Inflammatory macrophage (primary cell): ENCODE measurements at regions not wholly inside any gene's neighbourhood (a gene's known extent, or its start where the extent isn't known, plus 50 kb on each side); places are given as distances from the start of the nearest gene placed in this dataset.
A peak's percentile ranks its signal among the peaks of the same experiment; 100 is the strongest.

Experiments used
- DNase-seq, 2 donors: peaks; one replicate each; pipeline ENCODE4 v3.0.0-alpha.2; 2020 to 2022

DNA sequence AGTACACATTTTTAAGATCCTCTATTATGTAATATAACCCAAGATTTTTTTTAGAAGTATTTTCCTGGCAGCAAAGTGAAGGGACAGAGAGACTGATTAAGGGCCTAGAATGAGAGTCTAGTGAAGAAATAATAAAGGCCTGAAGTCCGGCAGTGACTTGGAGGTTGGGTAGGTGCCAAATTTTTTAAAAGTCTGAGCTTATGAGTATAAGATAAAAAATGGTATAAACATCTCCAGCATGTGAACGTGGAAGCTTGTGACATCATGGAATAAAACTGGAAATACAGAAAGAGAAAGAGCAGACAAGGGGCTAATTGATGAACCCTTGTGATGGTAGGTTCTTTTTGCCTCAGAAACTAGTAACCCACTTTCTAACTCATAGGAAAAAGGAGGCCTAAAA, 174.6 kb downstream of the SUCLA2 start:
- DNase-seq = no peak

DNA sequence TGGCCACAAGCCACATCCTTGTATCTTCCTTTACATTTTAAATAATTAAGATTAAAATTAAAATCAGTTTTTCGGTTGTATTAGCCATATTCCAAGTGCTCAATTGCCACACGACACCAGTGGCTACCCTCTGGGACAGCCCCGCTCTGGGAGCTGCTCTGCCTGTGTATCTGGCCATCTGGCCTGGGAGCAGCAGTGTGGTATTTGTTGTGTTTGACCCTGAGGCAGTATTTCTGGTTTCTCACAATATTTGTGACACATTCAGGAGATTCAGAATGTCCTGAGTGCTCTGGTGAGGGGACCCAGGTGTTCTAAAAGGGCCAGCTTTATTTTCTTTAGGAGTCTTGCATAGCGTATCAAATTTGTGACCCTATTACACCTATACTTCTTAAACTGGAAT, 179.0 kb downstream of the SUCLA2 start:
- DNase-seq = no peak

DNA sequence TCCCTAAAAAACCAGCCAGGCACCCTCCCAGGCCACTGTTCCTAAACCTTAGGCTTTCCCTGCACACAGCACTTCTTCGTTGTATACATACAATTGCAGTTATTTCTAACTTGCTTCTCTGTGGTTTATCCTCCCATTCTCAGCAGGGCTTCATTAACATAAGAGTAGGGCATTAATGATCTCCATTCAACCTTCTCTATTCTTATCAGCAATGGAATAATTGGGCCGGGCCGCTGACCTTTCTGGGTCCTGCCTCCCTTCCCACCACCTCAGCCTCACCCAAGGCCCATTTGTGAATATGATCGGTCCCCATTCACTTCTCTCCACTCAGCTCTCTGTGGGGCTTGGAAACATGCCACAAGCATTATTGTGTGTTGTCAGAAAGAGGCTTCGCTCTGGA, 184.2 kb downstream of the SUCLA2 start:
- no peak for DNase-seq

- no peak for DNase-seq
These were observed 187.4 kb downstream of the SUCLA2 start for GRCh38 chr13:47813718-47814117.

DNA sequence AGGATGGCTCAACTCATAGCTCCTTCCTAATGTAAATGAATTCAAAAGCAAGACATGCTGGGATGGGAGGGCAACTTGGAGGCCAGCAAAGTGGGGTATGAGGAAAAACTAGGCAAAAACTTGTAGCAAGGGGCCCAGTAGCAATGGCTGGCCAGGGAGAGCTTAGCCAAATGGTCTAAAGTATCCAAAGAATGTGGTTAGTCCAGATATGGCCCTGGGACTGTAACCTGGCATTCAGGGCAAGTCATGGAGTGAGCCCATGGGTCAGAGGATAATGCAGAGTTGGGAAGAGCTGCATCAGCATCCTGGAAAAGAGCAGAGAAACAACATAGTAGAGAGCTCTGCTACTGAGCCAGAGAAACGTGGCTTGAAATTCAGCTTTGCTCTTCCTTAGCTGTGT, 191.7 kb downstream of the SUCLA2 start:
- DNase-seq = no peak

DNA sequence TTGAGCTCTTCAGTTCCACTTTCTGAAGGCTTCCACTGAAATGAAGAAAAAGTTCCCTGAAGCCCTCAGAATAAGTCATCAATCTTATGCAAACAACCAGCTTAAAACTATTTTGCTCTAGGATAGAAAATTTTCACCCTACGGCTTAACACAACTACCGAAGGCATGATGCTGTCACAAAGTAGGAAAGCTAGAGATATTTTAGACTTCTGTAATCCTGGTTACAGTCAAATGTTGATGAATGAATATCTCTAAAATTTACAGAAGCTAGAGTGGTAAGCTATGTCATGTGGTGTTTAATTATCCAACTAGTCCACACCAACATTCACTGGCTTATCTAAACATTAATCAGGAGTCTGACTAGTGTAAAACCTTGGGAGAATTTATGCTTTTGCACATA, 197.9 kb downstream of the SUCLA2 start:
- DNase-seq = no peak

DNA sequence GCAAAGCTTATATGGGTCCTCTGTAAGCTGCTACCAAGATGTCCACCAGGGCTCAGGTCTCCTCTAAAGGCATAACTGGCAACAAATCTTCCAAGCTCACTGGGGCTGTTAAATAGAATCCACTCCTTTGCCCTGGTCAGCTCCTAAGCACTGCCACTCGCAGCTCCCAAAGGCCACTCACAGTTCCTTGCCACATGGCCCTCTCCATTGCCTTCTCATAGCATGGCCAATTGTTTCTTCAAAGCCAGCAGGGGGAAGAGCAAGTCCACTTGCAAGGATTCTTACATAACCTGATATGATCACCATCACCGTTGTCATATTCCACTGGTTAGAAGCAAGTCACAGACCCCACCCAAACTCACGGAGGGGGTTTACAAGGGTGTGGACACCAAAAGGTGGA, 199.5 kb downstream of the SUCLA2 start:
- no peak for DNase-seq

DNA sequence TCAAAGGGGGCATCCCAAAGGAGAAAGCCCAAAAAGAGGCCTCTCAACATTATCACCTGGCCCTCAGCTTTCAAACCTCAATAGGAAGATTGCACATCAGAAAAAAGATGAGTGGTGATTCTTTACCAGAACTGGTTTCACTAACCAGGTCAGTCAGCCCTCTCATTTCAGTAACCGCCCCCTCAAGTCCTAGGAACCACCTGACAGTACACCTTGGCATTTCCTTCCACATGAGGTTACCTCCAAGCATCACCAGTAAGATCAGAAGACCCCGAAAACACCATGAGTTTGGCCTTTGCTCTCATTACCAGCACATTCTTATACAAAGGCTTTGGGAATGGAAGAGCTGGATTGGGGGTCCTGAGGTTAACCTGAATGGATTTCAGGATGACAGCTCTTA, 200.5 kb downstream of the SUCLA2 start:
- no peak for DNase-seq

DNA sequence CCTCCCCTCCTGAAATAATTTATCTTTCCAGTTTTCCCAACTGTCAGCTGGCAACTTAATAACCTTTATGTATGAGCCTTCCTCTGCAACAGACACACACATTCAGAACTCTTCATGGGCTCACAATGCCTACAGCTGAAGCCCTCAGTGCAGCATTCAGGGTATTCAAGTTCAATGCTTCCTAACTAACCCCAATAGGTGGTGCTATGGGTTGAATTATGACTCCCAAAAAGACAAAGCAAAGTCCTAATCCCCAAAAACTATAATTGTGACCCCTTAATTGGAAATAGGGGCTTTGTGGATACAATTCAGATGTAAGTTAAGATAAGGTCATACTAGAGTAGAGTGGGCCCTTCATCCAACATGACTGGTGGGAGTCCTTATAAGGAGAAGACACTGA, 202.2 kb downstream of the SUCLA2 start:
- peak; percentile 4 to 5 for DNase-seq

DNA sequence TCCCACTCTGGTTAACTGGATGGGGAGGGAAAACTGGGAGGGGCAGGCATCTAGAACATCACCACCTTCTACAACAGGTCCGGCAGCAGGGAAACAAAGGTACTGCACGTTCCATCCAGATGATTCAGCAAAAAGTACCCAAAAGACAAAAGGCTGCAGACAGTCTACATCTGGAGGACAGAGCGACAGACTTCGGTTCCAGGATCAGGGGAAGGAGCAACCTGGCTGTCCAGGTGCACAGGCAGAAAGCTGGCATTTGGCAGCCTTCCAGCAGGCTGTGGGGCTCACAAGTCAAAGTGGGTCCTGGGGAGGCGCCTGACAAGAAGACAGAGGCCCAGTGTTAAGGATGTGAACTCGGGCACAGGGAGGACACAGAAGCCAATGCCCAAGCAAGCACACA, 202.9 kb downstream of the SUCLA2 start:
- no peak for DNase-seq

GRCh38 chr13:47796816-47797215, 204.3 kb downstream of the SUCLA2 start:
- no peak for DNase-seq

DNA sequence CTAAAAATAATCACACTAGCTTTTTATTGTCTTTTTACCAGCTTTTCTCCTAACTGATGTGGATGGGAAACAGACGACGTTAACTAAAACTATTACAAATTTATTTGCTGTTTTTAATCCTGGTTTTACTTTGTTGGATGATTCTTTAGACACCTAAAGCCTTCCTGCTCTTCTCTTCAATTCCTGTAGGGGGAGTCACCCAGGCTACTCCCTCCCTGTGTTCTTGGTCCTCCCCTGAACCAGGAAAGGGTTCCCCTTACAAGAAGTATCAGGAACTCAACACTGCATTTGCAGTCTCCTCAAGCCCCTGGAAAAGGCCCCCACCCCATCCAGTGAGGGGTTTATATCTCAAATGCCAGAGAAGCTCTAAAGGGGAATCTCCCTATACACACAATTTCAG, 206.1 kb downstream of the SUCLA2 start:
- DNase-seq = peak; percentile 2 to 10

GRCh38 chr13:47790755-47791154, 210.3 kb downstream of the SUCLA2 start:
- DNase-seq = no peak

DNA sequence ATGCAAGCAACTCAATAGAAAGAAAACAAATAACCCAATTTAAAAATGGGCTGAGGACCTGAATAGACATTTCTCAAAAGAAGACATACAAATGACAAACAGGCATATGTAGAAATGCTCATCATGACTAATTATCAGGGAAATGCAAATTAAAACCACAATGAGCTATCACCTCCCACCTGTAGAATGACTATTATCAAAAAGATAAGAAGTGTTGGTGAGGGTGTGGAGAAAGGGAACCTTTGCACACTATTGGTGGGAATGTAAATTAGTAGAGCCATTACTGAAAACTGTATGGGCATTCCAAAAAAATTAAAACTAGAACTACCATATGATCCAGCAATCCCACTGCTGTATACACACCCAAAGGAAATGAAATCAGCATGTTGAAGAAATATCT, 212.2 kb downstream of the SUCLA2 start:
- no peak for DNase-seq

GRCh38 chr13:47774671-47774994, 226.4 kb downstream of the SUCLA2 start:
- DNase-seq = no peak

DNA sequence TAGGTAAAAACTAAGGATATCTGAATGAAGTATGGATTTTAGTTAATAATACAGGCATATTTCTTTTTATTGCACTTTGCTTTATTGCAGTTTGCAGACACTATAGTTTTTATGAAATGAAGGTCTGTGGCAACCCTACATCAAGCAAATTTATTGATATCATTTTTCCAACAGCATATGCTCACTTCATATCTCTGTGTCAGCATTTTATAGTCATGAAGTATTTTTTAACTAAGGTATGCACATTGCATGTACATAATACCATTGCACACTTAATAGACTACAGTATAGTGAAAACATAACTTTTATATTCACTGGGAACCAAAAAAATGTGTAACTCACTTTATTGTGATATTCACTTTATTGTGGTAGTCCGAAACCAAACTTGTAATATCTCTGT, 236.3 kb downstream of the SUCLA2 start:
- DNase-seq = no peak

DNA sequence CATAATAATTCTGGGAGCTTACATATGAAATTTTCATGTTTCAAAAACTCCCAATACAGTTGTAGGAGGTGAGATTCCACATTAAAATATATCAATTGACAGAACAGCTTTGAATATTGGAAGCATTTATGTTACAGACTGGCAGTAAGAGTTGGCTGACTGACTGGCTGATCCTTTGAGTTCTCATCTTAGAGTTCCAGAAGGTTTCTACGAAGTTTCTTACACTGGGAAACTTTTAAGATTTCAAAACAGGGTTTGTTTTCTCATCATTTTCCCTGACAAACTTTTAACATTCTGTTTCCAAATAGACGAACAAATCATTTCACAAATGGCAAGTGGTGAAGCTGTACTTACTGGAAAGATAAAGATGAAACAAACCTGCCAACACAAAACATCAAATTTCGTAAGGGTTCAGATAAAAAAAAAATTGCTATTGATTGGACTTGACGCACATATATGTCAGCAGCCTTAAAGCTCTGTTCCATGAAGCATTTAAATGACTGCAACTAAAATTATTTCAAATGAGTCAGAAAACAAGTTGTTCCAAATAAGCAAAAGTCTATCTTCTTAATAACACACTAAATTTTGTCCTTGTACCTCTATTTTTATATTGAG, 243.5 kb downstream of the SUCLA2 start:
- no peak for DNase-seq

GRCh38 chr13:47747901-47748300, 253.2 kb downstream of the SUCLA2 start:
- no peak for DNase-seq

GRCh38 chr13:47726394-47726793, 274.7 kb downstream of the SUCLA2 start:
- DNase-seq = no peak

DNA sequence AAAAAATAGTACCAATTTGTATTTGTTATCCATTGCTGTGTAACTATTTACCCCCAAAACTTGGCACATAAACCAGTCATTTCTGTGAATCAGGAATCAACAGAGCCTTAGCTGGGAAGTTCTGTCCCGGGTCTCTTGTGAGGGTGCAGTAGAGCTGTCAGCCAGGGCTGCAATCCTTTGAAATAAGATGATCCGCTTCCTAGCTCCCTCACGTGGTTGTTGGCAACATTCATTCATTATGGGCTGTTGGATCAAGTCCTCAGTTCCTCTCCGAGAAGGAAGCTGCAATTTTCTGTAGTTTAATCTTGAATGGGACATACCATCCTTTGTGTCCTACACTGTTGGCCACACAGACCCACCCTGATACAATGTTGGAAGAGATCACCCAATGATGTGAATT, 277.2 kb downstream of the SUCLA2 start:
- no peak for DNase-seq

DNA sequence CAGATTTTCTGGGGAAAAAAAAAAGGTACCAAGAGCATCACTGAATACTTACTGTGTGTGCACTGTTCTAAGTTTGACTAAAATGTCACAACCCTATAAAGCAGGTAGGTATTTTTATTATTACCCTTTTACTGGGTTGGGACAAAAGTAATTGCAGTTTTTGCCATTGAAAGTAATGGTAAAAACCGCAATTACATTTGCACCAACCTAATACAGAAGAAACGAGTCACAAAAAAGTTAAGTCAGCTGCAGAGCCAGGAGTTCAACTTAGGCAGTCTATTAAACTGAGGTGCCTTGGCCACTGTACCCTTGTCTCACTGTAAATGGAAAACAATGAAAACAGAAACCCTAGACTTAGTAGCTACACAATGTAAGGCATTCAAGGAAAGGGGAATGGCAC, 281.9 kb downstream of the SUCLA2 start:
- no peak for DNase-seq

DNA sequence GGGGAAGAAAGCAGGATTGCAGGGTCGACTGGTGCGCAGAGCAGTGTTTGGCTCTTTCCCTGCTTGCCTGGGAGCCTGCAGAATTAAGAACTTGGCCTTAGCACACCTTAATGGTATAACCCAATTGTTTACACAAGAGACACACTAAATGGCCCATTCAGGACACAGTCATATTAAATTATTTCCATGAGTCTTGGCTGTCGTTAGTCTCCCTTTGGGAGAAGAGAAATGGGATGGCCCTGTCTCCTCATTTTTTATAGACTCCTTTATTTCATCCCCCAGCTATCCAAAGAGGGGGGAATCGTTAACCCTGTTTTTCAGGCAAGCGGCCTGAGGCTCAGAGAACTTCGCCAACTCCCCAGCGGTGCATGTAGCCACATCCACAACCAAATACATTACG, 282.5 kb downstream of the SUCLA2 start:
- no peak for DNase-seq

DNA sequence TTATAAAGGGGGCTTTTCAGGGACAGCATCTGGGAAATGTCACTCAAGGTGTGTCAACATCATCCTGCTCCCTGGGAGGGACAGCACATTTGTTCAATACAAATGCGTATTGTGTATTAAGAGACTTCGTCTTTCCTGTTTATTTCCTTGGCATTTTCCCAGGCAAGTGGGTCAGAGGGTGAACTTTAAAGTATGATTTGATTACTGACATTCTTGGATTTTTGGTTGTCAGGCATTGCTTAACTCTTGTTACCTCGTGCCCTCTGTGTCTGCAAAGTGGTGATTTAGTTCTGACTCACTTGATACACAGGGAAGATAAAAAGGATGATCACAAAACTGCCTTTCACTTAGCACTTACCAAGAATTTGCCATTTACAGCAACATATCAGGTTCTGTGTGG, 292.7 kb downstream of the SUCLA2 start:
- DNase-seq = no peak

GRCh38 chr13:47707414-47707813, 293.7 kb downstream of the SUCLA2 start:
- no peak for DNase-seq

GRCh38 chr13:47705185-47705584, 295.9 kb downstream of the SUCLA2 start:
- no peak for DNase-seq

GRCh38 chr13:47696674-47697073, 304.4 kb downstream of the SUCLA2 start:
- no peak for DNase-seq
